ENCODE measurements at regions not wholly inside any gene's neighbourhood (a gene's known extent, or its start where the extent isn't known, plus 50 kb on each side); places are given as distances from the start of the nearest gene placed in this dataset.

DNA sequence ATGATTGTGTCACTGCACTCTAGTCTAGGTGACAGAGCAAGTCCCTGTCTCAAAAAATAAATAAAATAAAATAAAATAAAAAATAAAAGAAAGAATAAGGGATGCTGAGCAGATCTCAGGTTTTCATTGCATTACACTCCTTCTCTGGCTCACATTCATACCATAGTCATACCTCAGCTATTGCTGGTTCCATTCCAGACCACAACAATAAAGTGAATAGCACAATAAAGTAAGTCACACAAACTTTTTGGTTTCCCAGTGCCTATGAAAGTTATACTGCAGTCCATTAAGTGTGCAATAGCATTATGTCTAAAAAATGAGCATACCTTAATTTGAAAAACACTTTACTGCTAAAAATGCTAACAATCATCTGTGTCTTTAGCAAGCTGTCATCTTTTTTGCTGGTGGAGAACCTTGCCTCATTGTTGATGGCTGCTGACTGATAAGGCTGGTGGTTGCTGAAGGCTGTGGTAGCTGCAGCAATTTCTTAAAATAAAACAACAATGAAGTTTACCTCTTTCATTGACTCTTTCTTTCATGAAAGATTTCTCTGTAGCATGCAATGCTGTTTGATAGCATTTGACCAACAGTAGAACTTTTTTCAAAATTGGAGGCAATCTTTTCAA is 415.7 kb downstream of the ZNF608 start:
- intact Hi-C loops (cut with micrococcal nuclease) = no loop called here
- H3K4me1 Mint-ChIP-seq (ENCODE audit: low read depth) = no peaks in the 10 kb centered on the region
- H3K27me3 Mint-ChIP-seq = no peaks in the 10 kb centered on the region
- H3K36me3 Mint-ChIP-seq (ENCODE audit: low read depth) = no peaks in the 10 kb centered on the region
- H3K4me3 Mint-ChIP-seq = no peak overlapping the region
- no peak overlapping the region for H3K27ac Mint-ChIP-seq
- H3K9me3 Mint-ChIP-seq = peaks cover 33% of the 10 kb centered on the region

DNA sequence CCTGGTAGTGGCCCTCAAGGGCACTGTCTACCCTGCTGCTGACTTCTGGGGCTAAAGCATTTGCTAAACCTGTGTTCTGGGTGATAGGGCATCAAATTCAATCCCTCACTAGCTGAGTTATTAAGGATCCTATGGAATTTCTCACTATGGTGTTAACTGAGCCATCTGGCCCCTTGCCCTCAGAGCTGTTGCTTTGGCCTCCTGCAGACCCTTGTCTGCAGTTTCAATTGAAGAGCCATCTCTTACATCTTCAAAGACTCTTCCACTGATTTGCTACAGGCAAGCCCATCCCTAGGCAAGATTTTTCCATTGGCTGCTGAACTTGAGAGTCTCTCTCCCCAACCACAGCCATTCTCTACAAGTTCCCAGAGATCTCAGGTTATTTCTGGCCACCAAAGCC is 418.2 kb downstream of the ZNF608 start:
- Mint-ChIP-seq H3K9me3 (peaks cover 24% of the 10 kb centered on the region), H3K27me3 (no peaks in the 10 kb centered on the region), H3K27ac (no peak overlapping the region), H3K36me3 (ENCODE audit: low read depth) (no peaks in the 10 kb centered on the region), H3K4me3 (no peak overlapping the region), H3K4me1 (ENCODE audit: low read depth) (no peaks in the 10 kb centered on the region)
- intact Hi-C loops (cut with micrococcal nuclease) = no loop called here

DNA sequence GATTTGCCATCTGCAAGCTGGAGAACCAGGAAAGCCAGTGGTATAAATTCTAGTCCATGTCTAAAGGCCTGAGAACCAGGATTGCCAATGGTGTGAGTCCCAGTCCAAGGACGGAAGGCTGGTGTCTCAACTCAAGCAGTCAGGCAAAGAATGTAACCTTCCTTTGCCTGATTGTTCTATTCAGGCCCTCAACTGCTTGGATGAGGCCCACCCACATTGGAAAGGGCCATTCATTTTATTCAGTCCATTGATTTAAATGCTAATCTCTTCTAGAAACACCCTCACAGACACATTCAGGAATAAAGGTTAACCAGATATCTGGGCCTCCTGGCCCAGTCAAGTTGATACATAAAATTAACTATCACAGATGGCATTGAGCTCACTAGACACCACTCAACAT is 427.8 kb downstream of the ZNF608 start:
- Mint-ChIP-seq H3K27me3 (no peaks in the 10 kb centered on the region), H3K4me1 (ENCODE audit: low read depth) (no peaks in the 10 kb centered on the region)

DNA sequence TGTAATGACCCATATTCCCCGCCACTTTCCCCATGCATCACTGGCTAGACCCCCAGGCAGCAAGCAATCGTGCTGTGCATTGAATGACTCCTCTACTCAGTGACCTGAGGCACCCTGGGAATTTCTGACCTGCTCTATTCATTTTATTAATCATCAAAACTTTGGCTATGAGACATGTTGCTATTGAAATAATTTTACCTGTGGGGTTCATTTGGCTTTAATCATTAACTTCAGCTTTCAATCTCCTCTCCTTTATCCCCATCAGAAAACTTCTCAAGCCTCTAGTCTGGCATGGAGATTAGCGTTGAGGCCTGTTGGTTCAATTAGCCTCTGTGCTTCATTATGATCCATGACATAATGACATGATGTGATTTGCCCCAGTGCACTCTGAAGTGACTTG is 429.0 kb downstream of the ZNF608 start:
- Mint-ChIP-seq H3K4me3 (no peak overlapping the region), H3K4me1 (ENCODE audit: low read depth) (no peaks in the 10 kb centered on the region), H3K27ac (no peak overlapping the region), H3K36me3 (ENCODE audit: low read depth) (no peaks in the 10 kb centered on the region), H3K9me3 (peaks cover 37% of the 10 kb centered on the region), H3K27me3 (no peaks in the 10 kb centered on the region)
- intact Hi-C loops (cut with micrococcal nuclease) = no loop called here

More for the DNA sequence above, 427.8 kb downstream of the ZNF608 start:
- Mint-ChIP-seq H3K9me3 (peaks cover 38% of the 10 kb centered on the region), H3K4me3 (no peak overlapping the region), H3K36me3 (ENCODE audit: low read depth) (no peaks in the 10 kb centered on the region), H3K27ac (no peak overlapping the region)
- intact Hi-C loops (cut with micrococcal nuclease) = no loop called here

DNA sequence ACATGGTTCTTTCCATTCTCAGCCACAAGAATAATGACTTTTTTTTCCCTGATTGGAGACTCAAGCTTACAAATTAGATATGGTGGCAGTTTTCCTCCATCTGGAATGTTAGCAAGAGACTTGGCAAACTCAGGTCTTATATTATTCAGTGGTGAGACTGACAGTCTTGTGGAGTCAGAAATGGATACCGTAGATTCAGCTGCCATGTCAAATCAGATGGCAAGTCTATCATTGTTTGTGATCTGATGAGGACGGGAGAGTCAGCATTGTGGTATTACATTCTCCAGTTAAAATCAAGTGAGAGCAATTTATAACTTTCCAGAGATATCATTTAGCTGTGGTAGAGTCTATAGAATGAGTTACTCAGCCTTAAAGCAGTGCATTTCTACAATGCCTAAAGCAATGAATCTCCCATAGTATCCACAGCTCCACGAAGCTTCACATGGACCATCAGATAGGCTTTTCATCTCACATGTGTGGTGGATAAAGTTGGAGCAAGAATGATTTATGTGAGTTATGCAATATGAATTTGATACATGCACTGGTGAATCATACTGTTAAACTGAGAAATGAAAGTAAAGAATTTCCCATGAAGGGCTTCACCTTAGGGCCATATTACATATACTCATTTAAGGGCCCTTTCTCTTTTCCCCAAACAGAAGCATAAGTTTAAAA is 430.6 kb downstream of the ZNF608 start:
- intact Hi-C loops (cut with micrococcal nuclease) = no loop called here
- no peaks in the 10 kb centered on the region for H3K36me3 Mint-ChIP-seq (ENCODE audit: low read depth)
- no peak overlapping the region for H3K27ac Mint-ChIP-seq
- no peaks in the 10 kb centered on the region for H3K27me3 Mint-ChIP-seq
- H3K9me3 Mint-ChIP-seq = peaks cover 29% of the 10 kb centered on the region
- no peaks in the 10 kb centered on the region for H3K4me1 Mint-ChIP-seq (ENCODE audit: low read depth)
- no peak overlapping the region for H3K4me3 Mint-ChIP-seq

DNA sequence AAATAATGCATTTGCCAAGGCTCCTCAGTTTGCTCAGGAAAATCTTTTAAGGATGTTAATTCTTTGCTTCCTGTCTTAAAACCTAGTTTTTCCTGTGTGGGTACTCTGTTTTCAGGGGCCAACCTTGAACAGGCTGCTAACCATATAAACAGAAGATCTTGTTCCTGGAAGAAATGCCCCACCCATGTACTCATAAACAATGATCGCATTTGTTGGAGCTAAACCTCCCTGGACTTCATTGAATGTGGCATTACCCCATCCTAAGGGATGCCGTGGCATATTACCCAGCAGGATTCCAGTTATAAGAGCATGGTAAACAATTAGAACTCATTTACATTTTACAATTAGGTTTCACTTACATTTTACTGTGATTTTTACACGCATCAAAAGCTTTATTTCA is 436.0 kb downstream of the ZNF608 start:
- Mint-ChIP-seq H3K4me1 (ENCODE audit: low read depth) (no peaks in the 10 kb centered on the region), H3K9me3 (peaks cover 13% of the 10 kb centered on the region), H3K27me3 (no peaks in the 10 kb centered on the region), H3K27ac (no peak overlapping the region), H3K36me3 (ENCODE audit: low read depth) (no peaks in the 10 kb centered on the region), H3K4me3 (no peak overlapping the region)
- intact Hi-C loops (cut with micrococcal nuclease) = no loop called here

DNA sequence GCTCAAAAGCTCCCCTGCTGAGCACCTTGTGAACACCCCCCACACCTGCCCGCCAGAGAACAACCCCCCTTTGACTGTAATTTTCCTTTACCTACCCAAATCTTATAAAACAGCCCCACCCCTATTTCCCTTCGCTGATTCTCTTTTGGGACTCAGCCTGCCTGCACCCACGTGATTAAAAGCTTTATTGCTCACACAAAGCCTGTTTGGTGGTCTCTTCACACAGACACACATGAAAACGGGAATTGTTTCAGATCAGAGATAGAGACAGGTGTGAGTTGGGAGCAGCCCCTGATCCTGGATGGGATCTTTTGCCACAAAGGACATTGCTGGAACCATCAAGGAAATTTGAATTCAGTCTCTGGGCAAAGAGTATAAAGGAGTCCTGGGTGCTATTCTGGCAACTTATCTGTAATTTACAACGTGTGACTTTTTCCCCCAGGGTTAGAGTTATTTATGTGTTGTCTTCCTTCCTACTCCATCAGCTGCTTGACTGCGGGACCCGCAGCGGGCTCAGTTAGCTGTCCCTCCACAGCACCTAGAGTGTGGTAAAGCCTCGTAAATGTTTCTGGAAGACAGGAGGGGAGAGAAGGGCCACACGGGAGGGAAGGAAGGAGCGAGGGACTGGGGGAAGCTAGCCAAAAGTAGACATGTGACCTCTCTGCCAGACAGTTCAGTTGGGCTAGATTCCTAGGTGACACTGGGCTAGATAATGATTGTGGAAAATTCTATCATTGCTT is 437.0 kb downstream of the ZNF608 start:
- Mint-ChIP-seq H3K4me1 (ENCODE audit: low read depth) (no peaks in the 10 kb centered on the region), H3K27me3 (no peaks in the 10 kb centered on the region), H3K27ac (no peak overlapping the region), H3K4me3 (no peak overlapping the region), H3K9me3 (peaks cover 4% of the 10 kb centered on the region), H3K36me3 (ENCODE audit: low read depth) (no peaks in the 10 kb centered on the region)
- intact Hi-C loops (cut with micrococcal nuclease) = no loop called here

DNA sequence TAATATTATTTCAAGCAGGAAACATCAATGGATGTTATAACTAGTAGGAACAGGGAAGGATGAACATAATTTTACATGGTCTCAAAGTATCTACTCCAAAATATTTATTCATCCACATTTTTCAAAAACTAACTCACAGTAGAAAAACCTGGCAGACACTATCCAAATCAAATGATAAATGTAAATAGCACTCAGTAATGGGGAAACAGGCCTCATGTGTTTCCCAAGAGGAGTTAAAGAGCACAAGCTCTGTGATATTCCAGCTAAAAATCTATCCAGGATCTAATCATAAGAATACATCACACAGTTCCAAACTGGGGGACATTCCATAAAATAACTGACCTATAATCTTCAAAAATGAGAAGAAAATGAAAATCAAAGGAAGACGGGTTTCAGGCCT is 443.1 kb downstream of the ZNF608 start:
- Mint-ChIP-seq H3K9me3 (peaks cover 3% of the 10 kb centered on the region), H3K27me3 (no peaks in the 10 kb centered on the region), H3K4me1 (ENCODE audit: low read depth) (no peaks in the 10 kb centered on the region), H3K27ac (no peak overlapping the region), H3K36me3 (ENCODE audit: low read depth) (no peaks in the 10 kb centered on the region), H3K4me3 (no peak overlapping the region)
- intact Hi-C loops (cut with micrococcal nuclease) = no loop called here

DNA sequence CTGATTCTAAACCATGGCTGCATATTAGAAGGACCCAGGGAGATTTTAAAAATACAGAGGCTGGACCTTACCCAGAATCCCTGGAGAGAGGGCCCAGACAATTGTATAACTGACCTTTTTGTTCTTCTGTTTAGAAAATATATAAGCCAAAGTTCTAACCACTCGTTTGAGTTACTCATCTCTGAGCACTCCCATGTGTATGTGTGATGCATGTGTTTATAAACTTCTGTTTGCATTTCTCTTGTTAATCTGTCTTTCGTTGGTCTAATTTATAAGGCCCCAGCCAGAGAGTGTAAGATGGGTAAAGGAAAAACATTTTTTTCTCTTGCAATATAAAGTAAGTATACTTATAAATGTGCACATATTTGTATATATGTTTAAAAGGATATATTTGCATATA is 443.9 kb downstream of the ZNF608 start:
- Mint-ChIP-seq H3K4me1 (ENCODE audit: low read depth) (no peaks in the 10 kb centered on the region), H3K36me3 (ENCODE audit: low read depth) (no peaks in the 10 kb centered on the region), H3K27ac (no peak overlapping the region), H3K4me3 (no peak overlapping the region), H3K27me3 (no peaks in the 10 kb centered on the region), H3K9me3 (peaks cover 11% of the 10 kb centered on the region)
- intact Hi-C loops (cut with micrococcal nuclease) = no loop called here

DNA sequence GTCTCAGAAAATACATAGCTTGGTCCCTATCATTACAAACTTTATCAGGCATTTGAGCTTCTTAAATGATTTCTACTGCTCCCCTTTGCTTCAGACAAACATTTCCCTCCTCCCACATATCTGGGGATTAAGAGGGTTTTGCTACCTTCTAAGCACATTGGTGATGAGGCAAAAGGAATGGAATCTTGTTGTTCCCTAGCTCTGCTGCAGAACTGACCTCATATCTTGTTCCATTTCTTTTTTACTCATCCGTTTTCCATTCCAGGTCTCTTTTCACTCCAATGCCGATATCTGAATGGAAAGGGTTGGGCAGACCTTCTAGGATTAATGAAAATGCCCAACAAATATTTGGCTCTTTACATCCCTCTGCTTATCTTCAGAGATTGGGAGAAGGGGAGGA is 444.6 kb downstream of the ZNF608 start:
- no peaks in the 10 kb centered on the region for H3K4me1 Mint-ChIP-seq (ENCODE audit: low read depth)
- H3K27ac Mint-ChIP-seq = no peak overlapping the region
- no peaks in the 10 kb centered on the region for H3K27me3 Mint-ChIP-seq
- peaks cover 11% of the 10 kb centered on the region for H3K9me3 Mint-ChIP-seq
- no peak overlapping the region for H3K4me3 Mint-ChIP-seq
- no peaks in the 10 kb centered on the region for H3K36me3 Mint-ChIP-seq (ENCODE audit: low read depth)
- intact Hi-C loops (cut with micrococcal nuclease) = no loop called here

DNA sequence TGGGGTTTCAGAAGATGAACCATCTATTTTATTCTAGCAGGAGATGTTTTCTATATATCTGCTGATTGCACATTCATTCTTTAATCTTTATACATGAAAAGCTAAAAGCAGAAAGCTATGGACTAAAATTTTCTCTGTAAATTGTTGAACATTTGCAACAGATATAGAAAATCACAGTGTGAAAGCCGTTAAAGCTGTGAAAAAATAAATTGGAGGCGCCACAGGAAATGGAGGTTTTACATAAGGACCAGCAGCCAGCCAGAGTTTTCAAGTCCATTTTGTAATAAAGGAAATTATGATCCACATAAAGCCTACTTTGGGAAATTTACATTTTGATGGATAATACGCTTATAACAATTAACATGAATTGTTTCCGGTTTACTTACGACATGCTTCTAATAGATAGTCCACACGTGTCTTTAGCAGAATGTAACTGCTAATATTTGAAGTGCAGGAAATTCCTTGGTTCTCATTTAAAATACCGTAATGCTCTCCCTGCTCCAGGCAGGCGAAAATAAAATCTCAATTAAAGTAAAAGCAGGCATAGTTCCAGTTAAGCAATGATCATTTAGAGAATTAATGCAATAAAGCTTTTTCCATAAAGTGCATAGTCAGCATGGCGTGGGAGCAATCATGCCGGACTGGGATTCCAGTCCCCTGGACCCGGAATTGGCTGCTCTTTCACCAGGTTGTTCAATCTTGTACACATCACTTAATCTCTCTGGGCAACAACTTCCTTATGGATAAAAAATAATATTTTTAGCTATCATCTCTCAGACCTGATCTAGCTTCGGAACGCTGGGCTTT is 445.4 kb downstream of the ZNF608 start:
- intact Hi-C loops (cut with micrococcal nuclease) = no loop called here

DNA sequence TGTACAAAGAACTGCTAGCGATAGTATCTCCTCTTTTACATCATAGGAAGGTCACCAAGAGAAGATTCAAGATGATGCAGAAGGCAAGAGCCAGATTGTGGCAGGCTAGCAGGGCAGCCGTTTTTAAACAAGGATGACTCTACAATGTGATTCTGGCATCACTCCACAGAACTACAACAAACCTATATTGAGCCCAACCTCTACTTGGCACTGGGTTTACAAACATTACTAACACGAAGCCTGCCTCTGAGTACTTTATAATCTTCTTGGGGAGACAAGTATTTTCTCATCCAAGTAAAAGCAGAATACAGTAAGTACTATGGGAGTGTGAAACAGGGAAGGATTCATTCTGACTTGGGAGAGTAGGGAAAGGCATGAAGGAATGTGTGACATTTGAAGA is 448.6 kb downstream of the ZNF608 start:
- H3K36me3 Mint-ChIP-seq (ENCODE audit: low read depth) = no peaks in the 10 kb centered on the region
- no peak overlapping the region for H3K4me3 Mint-ChIP-seq

More for the DNA sequence above, 445.4 kb downstream of the ZNF608 start:
- Mint-ChIP-seq H3K4me1 (ENCODE audit: low read depth) (no peaks in the 10 kb centered on the region), H3K36me3 (ENCODE audit: low read depth) (no peaks in the 10 kb centered on the region), H3K27ac (no peak overlapping the region), H3K9me3 (peaks cover 11% of the 10 kb centered on the region), H3K4me3 (no peak overlapping the region), H3K27me3 (no peaks in the 10 kb centered on the region)

DNA sequence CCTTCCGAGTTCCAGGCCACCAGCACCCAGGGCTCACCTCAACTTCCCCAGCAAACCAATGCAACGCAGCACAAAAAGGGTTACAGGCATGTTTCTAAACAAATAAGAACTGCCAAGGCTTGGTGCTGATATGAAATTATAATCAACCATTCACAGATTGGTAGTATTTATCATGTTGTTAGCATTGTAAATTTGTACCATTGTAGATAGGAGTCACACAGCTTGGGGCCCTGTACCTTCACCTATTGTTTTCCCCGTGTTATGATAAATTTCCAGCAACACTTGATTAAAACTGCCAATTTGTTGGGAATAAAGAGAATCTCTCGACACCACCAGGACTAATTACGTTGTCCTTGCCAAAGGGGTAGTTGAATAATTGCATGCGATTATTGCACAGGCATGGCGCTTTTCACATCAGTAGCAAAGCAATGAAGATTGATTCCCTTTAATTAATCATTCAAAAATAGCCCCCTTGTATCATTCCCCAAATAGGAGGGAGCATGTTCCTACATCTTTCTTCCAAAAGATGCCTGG is 454.1 kb downstream of the ZNF608 start:
- no peaks in the 10 kb centered on the region for H3K36me3 Mint-ChIP-seq (ENCODE audit: low read depth)
- H3K27ac Mint-ChIP-seq = no peak overlapping the region
- no peaks in the 10 kb centered on the region for H3K27me3 Mint-ChIP-seq
- H3K4me1 Mint-ChIP-seq (ENCODE audit: low read depth) = no peaks in the 10 kb centered on the region
- intact Hi-C loops (cut with micrococcal nuclease) = no loop called here
- no peak overlapping the region for H3K4me3 Mint-ChIP-seq
- H3K9me3 Mint-ChIP-seq = peaks cover 12% of the 10 kb centered on the region

More for the DNA sequence above, 448.6 kb downstream of the ZNF608 start:
- Mint-ChIP-seq H3K9me3 (peaks cover 23% of the 10 kb centered on the region), H3K27ac (no peak overlapping the region), H3K27me3 (no peaks in the 10 kb centered on the region), H3K4me1 (ENCODE audit: low read depth) (no peaks in the 10 kb centered on the region)
- intact Hi-C loops (cut with micrococcal nuclease) = no loop called here
